Panc1 (cell line): ENCODE measurements at regions not wholly inside any gene's neighbourhood (a gene's known extent, or its start where the extent isn't known, plus 50 kb on each side); places are given as distances from the start of the nearest gene placed in this dataset.

ENCODE experiments used
- ATAC-seq: fragments of 200-7000 bp; cut with Tn5 transposase; 2 replicates; pipeline ENCODE4 v1.9.1; 2020; ENCODE audit warnings: mild to moderate bottlenecking, moderate library complexity
- BruUV-seq: library from RNA; stranded (reverse); fragments of 400-500 nt; replicated peaks from 2 replicates; lab custom pipeline; 2021; lab: Mats Ljungman, UMichigan
- CTCF ChIA-PET: fragments of 300-600 bp; sonication (Branson Sonifier 250); formaldehyde crosslinking; loops from one replicate; lab custom pipeline; 2022; ENCODE audit warnings: antibody characterized with exemption; lab: Charles Lee
- POLR2A ChIA-PET: fragments of 300-600 bp; sonication (Branson Sonifier 250); formaldehyde crosslinking; loops from one replicate; lab custom pipeline; 2022; ENCODE audit warnings: antibody characterized with exemption; lab: Charles Lee
- DNase-seq: peaks from one replicate; pipeline ENCODE4 v3.0.0-alpha.2; 2010; ENCODE audit warnings: low read depth, low spot score
- H3K27ac ChIP-seq: 2 replicates; pipeline ENCODE4 v1.5.1; 2011; ENCODE audit warnings: mild to moderate bottlenecking, low read length, inconsistent platforms
- H3K27me3 ChIP-seq: fragments of 200-500 bp; sonication (Bioruptor generic); 2 replicates; pipeline ENCODE4 v1.6.0; 2014; ENCODE audit warnings: low read length, inconsistent platforms; ENCODE audit not compliant: control insufficient read depth, insufficient read depth
- H3K36me3 ChIP-seq: fragments of 200-500 bp; sonication (Bioruptor generic); 2 replicates; pipeline ENCODE4 v1.5.1; 2014; ENCODE audit warnings: inconsistent platforms, mild to moderate bottlenecking, low read length, moderate library complexity; ENCODE audit not compliant: control insufficient read depth, insufficient read depth
- H3K4me1 ChIP-seq: 2 replicates; pipeline ENCODE4 v1.5.1; 2011; ENCODE audit warnings: inconsistent platforms, mild to moderate bottlenecking, low read length, moderate library complexity; ENCODE audit not compliant: control insufficient read depth, insufficient read depth
- H3K4me3 ChIP-seq, 2 experiments: 2 replicates each; pipeline ENCODE4 v1.5.1; 2011 to 2012; ENCODE audit warnings: low read depth in 2 of 2, low read length in 2 of 2, mild to moderate bottlenecking in 2 of 2, inconsistent platforms in 1 of 2, moderate library complexity in 1 of 2
- H3K9me3 ChIP-seq: fragments of 200-500 bp; sonication (Bioruptor generic); 2 replicates; pipeline ENCODE4 v1.5.1; 2014; ENCODE audit warnings: low read depth, mild to moderate bottlenecking, inconsistent platforms, low read length, moderate library complexity; ENCODE audit not compliant: control insufficient read depth, insufficient read depth
- POLR2AphosphoS5 ChIP-seq: IDR thresholded peaks from 2 replicates; pipeline ENCODE4 v1.6.1; 2012; ENCODE audit warnings: mild to moderate bottlenecking, low read depth, low read length, moderate library complexity
- SIN3A ChIP-seq: IDR thresholded peaks from 2 replicates; pipeline ENCODE4 v1.6.1; 2012; ENCODE audit warnings: low read depth, mild to moderate bottlenecking, low read length, moderate library complexity, borderline replicate concordance; ENCODE audit not compliant: insufficient read depth
- TCF7L2 ChIP-seq: IDR thresholded peaks from 2 replicates; pipeline ENCODE4 v1.6.1; 2011; ENCODE audit warnings: mild to moderate bottlenecking, low read depth, low read length, inconsistent platforms
- in situ Hi-C: cut with HindIII; loops from 2 replicates; pipeline ENCODE4 v1.10.0; 2016; ENCODE audit warnings: low sequenced_read_pairs, low pct_unique_long_range_greater_than_20kb
- intact Hi-C: fragments of 100-400 bp; cut with micrococcal nuclease; formaldehyde crosslinking; loops from one replicate; pipeline ENCODE4 v1.10.0; 2022; ENCODE audit not compliant: unreplicated experiment
- TF ChIP-seq, protein P1 (sequence below), 2 experiments: IDR thresholded peaks; 2 replicates each; pipeline ENCODE4 v1.6.1; 2011 to 2012; ENCODE audit warnings: low read depth in 2 of 2, control low read depth in 1 of 2, low read length in 1 of 2, mild to moderate bottlenecking in 1 of 2, moderate library complexity in 1 of 2; ENCODE audit not compliant: insufficient read depth in 1 of 2
- TF ChIP-seq, protein P2 (sequence below): fragments of 450-650 bp; IDR thresholded peaks from 2 replicates; pipeline ENCODE4 v1.5.1; 2017; ENCODE audit warnings: mild to moderate bottlenecking

DNA sequence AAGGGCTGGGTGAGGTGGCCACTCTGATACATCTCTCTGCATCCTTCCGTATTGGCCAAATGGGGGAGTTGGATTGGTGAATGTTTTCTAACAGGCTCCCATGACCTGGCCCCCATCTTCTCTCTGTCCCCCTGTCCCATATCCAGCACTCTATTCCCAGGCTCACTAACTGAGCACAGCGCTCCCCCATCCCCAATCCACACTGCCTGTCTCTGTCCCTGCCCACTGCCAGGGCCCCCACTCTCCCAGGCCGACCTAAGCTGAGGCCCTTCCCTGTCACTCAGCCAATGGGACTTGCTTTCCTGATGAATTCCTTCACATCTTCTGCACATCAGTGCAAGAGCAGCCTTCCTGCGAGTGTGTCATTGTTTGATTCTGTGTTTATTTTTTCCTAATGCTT lies 216.8 kb upstream of the MYT1L start:
- in situ Hi-C loops = no loop called here
- Histone ChIP-seq H3K27me3 (no peaks in the 10 kb centered on the region), H3K27ac (no peak overlapping the region), H3K4me3 (no peak overlapping the region), H3K9me3 (no peaks in the 10 kb centered on the region), H3K36me3 (no peaks in the 10 kb centered on the region), H3K4me1 (no peaks in the 10 kb centered on the region)
- ChIA-PET POLR2A (no interaction called here), CTCF (no interaction called here)
- BruUV-seq = no TSS peak
- DNase-seq = no peak
- TF ChIP-seq POLR2AphosphoS5 (no peak), TCF7L2 (no peak), SIN3A (no peak)
- TF ChIP-seq, protein P1, sequence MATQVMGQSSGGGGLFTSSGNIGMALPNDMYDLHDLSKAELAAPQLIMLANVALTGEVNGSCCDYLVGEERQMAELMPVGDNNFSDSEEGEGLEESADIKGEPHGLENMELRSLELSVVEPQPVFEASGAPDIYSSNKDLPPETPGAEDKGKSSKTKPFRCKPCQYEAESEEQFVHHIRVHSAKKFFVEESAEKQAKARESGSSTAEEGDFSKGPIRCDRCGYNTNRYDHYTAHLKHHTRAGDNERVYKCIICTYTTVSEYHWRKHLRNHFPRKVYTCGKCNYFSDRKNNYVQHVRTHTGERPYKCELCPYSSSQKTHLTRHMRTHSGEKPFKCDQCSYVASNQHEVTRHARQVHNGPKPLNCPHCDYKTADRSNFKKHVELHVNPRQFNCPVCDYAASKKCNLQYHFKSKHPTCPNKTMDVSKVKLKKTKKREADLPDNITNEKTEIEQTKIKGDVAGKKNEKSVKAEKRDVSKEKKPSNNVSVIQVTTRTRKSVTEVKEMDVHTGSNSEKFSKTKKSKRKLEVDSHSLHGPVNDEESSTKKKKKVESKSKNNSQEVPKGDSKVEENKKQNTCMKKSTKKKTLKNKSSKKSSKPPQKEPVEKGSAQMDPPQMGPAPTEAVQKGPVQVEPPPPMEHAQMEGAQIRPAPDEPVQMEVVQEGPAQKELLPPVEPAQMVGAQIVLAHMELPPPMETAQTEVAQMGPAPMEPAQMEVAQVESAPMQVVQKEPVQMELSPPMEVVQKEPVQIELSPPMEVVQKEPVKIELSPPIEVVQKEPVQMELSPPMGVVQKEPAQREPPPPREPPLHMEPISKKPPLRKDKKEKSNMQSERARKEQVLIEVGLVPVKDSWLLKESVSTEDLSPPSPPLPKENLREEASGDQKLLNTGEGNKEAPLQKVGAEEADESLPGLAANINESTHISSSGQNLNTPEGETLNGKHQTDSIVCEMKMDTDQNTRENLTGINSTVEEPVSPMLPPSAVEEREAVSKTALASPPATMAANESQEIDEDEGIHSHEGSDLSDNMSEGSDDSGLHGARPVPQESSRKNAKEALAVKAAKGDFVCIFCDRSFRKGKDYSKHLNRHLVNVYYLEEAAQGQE (IDR thresholded peaks at IDR 0.05; ENCODE audit: insufficient read depth in 1 of 2, low read depth in 2 of 2, low read length in 1 of 2) = no peak
- TF ChIP-seq, protein P2, sequence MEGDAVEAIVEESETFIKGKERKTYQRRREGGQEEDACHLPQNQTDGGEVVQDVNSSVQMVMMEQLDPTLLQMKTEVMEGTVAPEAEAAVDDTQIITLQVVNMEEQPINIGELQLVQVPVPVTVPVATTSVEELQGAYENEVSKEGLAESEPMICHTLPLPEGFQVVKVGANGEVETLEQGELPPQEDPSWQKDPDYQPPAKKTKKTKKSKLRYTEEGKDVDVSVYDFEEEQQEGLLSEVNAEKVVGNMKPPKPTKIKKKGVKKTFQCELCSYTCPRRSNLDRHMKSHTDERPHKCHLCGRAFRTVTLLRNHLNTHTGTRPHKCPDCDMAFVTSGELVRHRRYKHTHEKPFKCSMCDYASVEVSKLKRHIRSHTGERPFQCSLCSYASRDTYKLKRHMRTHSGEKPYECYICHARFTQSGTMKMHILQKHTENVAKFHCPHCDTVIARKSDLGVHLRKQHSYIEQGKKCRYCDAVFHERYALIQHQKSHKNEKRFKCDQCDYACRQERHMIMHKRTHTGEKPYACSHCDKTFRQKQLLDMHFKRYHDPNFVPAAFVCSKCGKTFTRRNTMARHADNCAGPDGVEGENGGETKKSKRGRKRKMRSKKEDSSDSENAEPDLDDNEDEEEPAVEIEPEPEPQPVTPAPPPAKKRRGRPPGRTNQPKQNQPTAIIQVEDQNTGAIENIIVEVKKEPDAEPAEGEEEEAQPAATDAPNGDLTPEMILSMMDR = no peak
- ATAC-seq = no peak
- intact Hi-C loops = no loop called here

DNA sequence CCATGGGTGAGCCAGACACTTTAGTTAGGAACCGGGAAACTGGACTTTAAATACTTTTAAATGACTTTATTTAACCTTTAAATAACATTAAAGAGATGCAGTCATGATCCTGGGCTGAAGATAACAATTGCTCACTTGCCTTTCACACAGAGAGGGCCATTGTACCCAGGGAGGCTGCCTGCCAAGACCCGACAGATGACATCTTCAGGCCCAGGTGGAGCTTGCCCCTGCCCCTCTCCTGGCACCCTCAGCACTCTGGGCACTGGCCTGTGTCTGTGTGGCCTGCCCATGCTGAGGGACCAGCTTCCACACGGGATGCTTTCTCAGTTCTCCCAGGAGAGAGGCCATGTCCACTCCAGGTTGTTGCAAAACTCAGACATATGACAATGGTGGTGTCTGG lies 216.4 kb upstream of the MYT1L start:
- in situ Hi-C loops = no loop called here

More for the DNA sequence above, 216.4 kb upstream of the MYT1L start:
- Histone ChIP-seq H3K27ac (no peak overlapping the region), H3K36me3 (no peaks in the 10 kb centered on the region), H3K9me3 (no peaks in the 10 kb centered on the region), H3K4me1 (no peaks in the 10 kb centered on the region), H3K4me3 (no peak overlapping the region), H3K27me3 (no peaks in the 10 kb centered on the region)
- DNase-seq (no peak), ATAC-seq (no peak)
- intact Hi-C loops = no loop called here
- TF ChIP-seq, protein P1 (IDR thresholded peaks at IDR 0.05; ENCODE audit: insufficient read depth in 1 of 2, low read depth in 2 of 2, low read length in 1 of 2) = no peak
- TF ChIP-seq, protein P2 = no peak
- TF ChIP-seq POLR2AphosphoS5 (no peak), SIN3A (no peak), TCF7L2 (no peak)
- ChIA-PET POLR2A (no interaction called here), CTCF (no interaction called here)
- no TSS peak for BruUV-seq
